GM23338 (cell line): ENCODE measurements at regions not wholly inside any gene's neighbourhood (a gene's known extent, or its start where the extent isn't known, plus 50 kb on each side); places are given as distances from the start of the nearest gene placed in this dataset.

Experiments used
- ATAC-seq: fragments of 200-7000 bp; cut with Tn5 transposase; 3 replicates; pipeline ENCODE4 v1.9.1; 2020
- DNase-seq: peaks from one replicate; pipeline ENCODE4 v3.0.0-alpha.2; 2015; ENCODE audit warnings: low spot score
- H2AFZ ChIP-seq: fragments of 200-600 bp; sonication (generic); 2 replicates; pipeline ENCODE4 v1.8.0; 2016; ENCODE audit warnings: antibody characterized with exemption, mild to moderate bottlenecking, moderate library complexity
- H3F3A ChIP-seq: fragments of 200-600 bp; sonication (generic); replicated peaks from 2 replicates; pipeline ENCODE4 v1.8.0; 2017; ENCODE audit warnings: antibody characterized with exemption, mixed run types, low read depth
- H3K27ac ChIP-seq: fragments of 200-600 bp; sonication (generic); 2 replicates; pipeline ENCODE4 v1.6.1; 2016; ENCODE audit warnings: low read depth
- H3K27me3 ChIP-seq: fragments of 200-600 bp; sonication (generic); 2 replicates; pipeline ENCODE4 v1.8.0; 2016; ENCODE audit warnings: mild to moderate bottlenecking, mixed run types, moderate library complexity; ENCODE audit not compliant: insufficient read depth
- H3K36me3 ChIP-seq: fragments of 200-600 bp; sonication (generic); 2 replicates; pipeline ENCODE4 v1.8.0; 2016; ENCODE audit warnings: mild to moderate bottlenecking; ENCODE audit not compliant: insufficient read depth
- H3K4me1 ChIP-seq: fragments of 200-600 bp; sonication (generic); 2 replicates; pipeline ENCODE4 v1.8.0; 2016; ENCODE audit warnings: mild to moderate bottlenecking, moderate library complexity; ENCODE audit not compliant: insufficient read depth
- H3K4me2 ChIP-seq: fragments of 200-600 bp; sonication (generic); 2 replicates; pipeline ENCODE4 v1.7.1; 2017; ENCODE audit warnings: mixed run types
- H3K4me3 ChIP-seq: fragments of 200-600 bp; sonication (generic); 2 replicates; pipeline ENCODE4 v1.6.1; 2016; ENCODE audit warnings: mixed run types
- H3K79me2 ChIP-seq: fragments of 200-600 bp; sonication (generic); replicated peaks from 2 replicates; pipeline ENCODE4 v1.8.0; 2017; ENCODE audit warnings: mild to moderate bottlenecking; ENCODE audit not compliant: insufficient read depth
- H3K9me2 ChIP-seq: fragments of 200-600 bp; sonication (generic); 2 replicates; pipeline ENCODE4 v1.8.0; 2017; ENCODE audit not compliant: insufficient read depth
- H4K20me1 ChIP-seq: fragments of 200-600 bp; sonication (generic); replicated peaks from 2 replicates; pipeline ENCODE4 v1.8.0; 2017; ENCODE audit warnings: mild to moderate bottlenecking; ENCODE audit not compliant: insufficient read depth
- H3K27ac Mint-ChIP-seq: 2 replicates; pipeline ENCODE4 v1.8.0; 2020; ENCODE audit warnings: inconsistent platforms, mild to moderate bottlenecking, moderate library complexity, mixed read lengths
- H3K27me3 Mint-ChIP-seq: 3 replicates; pipeline ENCODE4 v1.8.0; 2022; ENCODE audit warnings: low read depth, mild to moderate bottlenecking, moderate library complexity, mixed read lengths, inconsistent platforms; ENCODE audit not compliant: insufficient read depth, poor library complexity
- H3K36me3 Mint-ChIP-seq: 3 replicates; pipeline ENCODE4 v1.8.0; 2021; ENCODE audit warnings: low read depth, mild to moderate bottlenecking, inconsistent platforms, moderate library complexity, mixed read lengths
- H3K4me1 Mint-ChIP-seq: 3 replicates; pipeline ENCODE4 v1.8.0; 2020; ENCODE audit warnings: mild to moderate bottlenecking, inconsistent platforms, mixed read lengths
- H3K4me3 Mint-ChIP-seq: 3 replicates; pipeline ENCODE4 v1.8.0; 2021; ENCODE audit warnings: moderate library complexity, mild to moderate bottlenecking, inconsistent platforms, mixed read lengths
- H3K9me3 Mint-ChIP-seq: 3 replicates; pipeline ENCODE4 v1.8.0; 2020; ENCODE audit warnings: moderate library complexity, mild to moderate bottlenecking, inconsistent platforms, mixed read lengths
- CREB1 ChIP-seq: fragments of 250-450 bp; sonication (Bioruptor Pico); IDR thresholded peaks from 2 replicates; pipeline ENCODE4 v1.5.0; 2020; ENCODE audit warnings: low read depth, mild to moderate bottlenecking, moderate library complexity
- EZH2 ChIP-seq: fragments of 200-600 bp; sonication (generic); IDR thresholded peaks from one replicate; pipeline ENCODE4 v1.8.0; 2017; ENCODE audit warnings: antibody characterized with exemption, mild to moderate bottlenecking, low read depth; ENCODE audit not compliant: unreplicated experiment
- EZH2phosphoT487 ChIP-seq: fragments of 200-600 bp; sonication (generic); IDR thresholded peaks from one replicate; pipeline ENCODE4 v1.8.1; 2018; ENCODE audit warnings: antibody characterized with exemption; ENCODE audit not compliant: unreplicated experiment
- JUNB ChIP-seq: IDR thresholded peaks from one replicate; pipeline ENCODE4 v1.6.1; 2016; ENCODE audit warnings: antibody characterized with exemption; ENCODE audit not compliant: unreplicated experiment
- NANOG ChIP-seq: IDR thresholded peaks from 2 replicates; pipeline ENCODE4 v1.6.1; 2016; ENCODE audit warnings: antibody characterized with exemption, borderline replicate concordance
- POLR2AphosphoS5 ChIP-seq: IDR thresholded peaks from 2 replicates; pipeline ENCODE4 v1.6.1; 2016; ENCODE audit warnings: antibody characterized with exemption, low read depth
- STAT1 ChIP-seq: IDR thresholded peaks from one replicate; pipeline ENCODE4 v1.6.1; 2016; ENCODE audit warnings: antibody characterized with exemption; ENCODE audit not compliant: unreplicated experiment
- ZNF114 ChIP-seq: fragments of 250-450 bp; sonication (Bioruptor Pico); IDR thresholded peaks from 2 replicates; pipeline ENCODE4 v1.5.0; 2020; ENCODE audit warnings: mild to moderate bottlenecking, moderate library complexity
- ZNF331 ChIP-seq: fragments of 250-450 bp; sonication (Bioruptor Pico); IDR thresholded peaks from 2 replicates; pipeline ENCODE4 v1.5.0; 2020; ENCODE audit warnings: low read depth, mild to moderate bottlenecking, moderate library complexity
- TF ChIP-seq, protein P1 (sequence below): IDR thresholded peaks from one replicate; pipeline ENCODE4 v1.6.1; 2018; ENCODE audit warnings: antibody characterized with exemption; ENCODE audit not compliant: unreplicated experiment
- TF ChIP-seq, protein P2 (sequence below): IDR thresholded peaks from 2 replicates; pipeline ENCODE4 v1.6.1; 2016; ENCODE audit warnings: antibody characterized with exemption
- TF ChIP-seq, protein P3 (sequence below): fragments of 250-450 bp; sonication (Bioruptor Pico); IDR thresholded peaks from 2 replicates; pipeline ENCODE4 v1.5.0; 2020; ENCODE audit warnings: mild to moderate bottlenecking, moderate library complexity
- TF ChIP-seq, protein P4 (sequence below), 2 experiments: fragments of 200-600 bp in 1 of 2; sonication (generic) in 1 of 2; conservative IDR thresholded peaks; 2 replicates each; pipeline versions ENCODE4 v1.5.1 to v1.6.1; 2016 to 2017; ENCODE audit warnings: antibody characterized with exemption in 2 of 2, low read depth in 2 of 2, mild to moderate bottlenecking in 2 of 2, moderate library complexity in 1 of 2

DNA sequence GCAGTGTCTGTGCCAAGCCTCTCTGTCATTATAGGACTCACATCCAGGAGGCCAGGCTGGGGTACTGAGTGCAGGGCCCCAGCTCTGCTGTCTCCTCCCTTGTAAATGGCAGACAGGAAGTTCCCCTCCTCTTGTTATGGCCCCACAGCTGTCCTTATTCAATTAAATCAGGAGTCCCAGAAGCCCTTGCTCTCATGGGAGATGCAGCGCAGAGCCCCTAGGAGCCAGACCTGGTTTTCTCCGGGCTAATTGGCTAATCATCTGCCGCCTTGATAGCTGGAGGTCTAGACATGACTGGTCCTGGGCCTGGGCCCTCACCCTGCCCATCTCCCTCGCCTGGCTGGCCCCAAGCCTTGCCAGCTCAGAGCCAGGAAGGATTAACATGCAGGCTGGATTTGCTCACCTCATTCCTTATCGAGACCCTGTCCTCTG lies 172.0 kb downstream of the VEGFA start:
- no peaks in the 10 kb centered on the region for H3F3A ChIP-seq
- no peaks in the 10 kb centered on the region for H3K79me2 ChIP-seq
- no peak; the same call in 2 of the 3 replicates for ATAC-seq
- H3K9me2 ChIP-seq: no peaks in the 10 kb centered on the region
- no peak for TF ChIP-seq CREB1
- TF ChIP-seq, protein P1, sequence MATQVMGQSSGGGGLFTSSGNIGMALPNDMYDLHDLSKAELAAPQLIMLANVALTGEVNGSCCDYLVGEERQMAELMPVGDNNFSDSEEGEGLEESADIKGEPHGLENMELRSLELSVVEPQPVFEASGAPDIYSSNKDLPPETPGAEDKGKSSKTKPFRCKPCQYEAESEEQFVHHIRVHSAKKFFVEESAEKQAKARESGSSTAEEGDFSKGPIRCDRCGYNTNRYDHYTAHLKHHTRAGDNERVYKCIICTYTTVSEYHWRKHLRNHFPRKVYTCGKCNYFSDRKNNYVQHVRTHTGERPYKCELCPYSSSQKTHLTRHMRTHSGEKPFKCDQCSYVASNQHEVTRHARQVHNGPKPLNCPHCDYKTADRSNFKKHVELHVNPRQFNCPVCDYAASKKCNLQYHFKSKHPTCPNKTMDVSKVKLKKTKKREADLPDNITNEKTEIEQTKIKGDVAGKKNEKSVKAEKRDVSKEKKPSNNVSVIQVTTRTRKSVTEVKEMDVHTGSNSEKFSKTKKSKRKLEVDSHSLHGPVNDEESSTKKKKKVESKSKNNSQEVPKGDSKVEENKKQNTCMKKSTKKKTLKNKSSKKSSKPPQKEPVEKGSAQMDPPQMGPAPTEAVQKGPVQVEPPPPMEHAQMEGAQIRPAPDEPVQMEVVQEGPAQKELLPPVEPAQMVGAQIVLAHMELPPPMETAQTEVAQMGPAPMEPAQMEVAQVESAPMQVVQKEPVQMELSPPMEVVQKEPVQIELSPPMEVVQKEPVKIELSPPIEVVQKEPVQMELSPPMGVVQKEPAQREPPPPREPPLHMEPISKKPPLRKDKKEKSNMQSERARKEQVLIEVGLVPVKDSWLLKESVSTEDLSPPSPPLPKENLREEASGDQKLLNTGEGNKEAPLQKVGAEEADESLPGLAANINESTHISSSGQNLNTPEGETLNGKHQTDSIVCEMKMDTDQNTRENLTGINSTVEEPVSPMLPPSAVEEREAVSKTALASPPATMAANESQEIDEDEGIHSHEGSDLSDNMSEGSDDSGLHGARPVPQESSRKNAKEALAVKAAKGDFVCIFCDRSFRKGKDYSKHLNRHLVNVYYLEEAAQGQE: no peak
- TF ChIP-seq STAT1: no peak
- TF ChIP-seq JUNB: no peak
- TF ChIP-seq ZNF114 (CRISPR knock-in tag): no peak
- TF ChIP-seq, protein P2, sequence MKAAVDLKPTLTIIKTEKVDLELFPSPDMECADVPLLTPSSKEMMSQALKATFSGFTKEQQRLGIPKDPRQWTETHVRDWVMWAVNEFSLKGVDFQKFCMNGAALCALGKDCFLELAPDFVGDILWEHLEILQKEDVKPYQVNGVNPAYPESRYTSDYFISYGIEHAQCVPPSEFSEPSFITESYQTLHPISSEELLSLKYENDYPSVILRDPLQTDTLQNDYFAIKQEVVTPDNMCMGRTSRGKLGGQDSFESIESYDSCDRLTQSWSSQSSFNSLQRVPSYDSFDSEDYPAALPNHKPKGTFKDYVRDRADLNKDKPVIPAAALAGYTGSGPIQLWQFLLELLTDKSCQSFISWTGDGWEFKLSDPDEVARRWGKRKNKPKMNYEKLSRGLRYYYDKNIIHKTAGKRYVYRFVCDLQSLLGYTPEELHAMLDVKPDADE: no peak
- TF ChIP-seq ZNF331 (CRISPR knock-in tag): no peak
- TF ChIP-seq POLR2AphosphoS5: no peak
- no peak for TF ChIP-seq NANOG
- no peak for TF ChIP-seq EZH2
- TF ChIP-seq, protein P3, sequence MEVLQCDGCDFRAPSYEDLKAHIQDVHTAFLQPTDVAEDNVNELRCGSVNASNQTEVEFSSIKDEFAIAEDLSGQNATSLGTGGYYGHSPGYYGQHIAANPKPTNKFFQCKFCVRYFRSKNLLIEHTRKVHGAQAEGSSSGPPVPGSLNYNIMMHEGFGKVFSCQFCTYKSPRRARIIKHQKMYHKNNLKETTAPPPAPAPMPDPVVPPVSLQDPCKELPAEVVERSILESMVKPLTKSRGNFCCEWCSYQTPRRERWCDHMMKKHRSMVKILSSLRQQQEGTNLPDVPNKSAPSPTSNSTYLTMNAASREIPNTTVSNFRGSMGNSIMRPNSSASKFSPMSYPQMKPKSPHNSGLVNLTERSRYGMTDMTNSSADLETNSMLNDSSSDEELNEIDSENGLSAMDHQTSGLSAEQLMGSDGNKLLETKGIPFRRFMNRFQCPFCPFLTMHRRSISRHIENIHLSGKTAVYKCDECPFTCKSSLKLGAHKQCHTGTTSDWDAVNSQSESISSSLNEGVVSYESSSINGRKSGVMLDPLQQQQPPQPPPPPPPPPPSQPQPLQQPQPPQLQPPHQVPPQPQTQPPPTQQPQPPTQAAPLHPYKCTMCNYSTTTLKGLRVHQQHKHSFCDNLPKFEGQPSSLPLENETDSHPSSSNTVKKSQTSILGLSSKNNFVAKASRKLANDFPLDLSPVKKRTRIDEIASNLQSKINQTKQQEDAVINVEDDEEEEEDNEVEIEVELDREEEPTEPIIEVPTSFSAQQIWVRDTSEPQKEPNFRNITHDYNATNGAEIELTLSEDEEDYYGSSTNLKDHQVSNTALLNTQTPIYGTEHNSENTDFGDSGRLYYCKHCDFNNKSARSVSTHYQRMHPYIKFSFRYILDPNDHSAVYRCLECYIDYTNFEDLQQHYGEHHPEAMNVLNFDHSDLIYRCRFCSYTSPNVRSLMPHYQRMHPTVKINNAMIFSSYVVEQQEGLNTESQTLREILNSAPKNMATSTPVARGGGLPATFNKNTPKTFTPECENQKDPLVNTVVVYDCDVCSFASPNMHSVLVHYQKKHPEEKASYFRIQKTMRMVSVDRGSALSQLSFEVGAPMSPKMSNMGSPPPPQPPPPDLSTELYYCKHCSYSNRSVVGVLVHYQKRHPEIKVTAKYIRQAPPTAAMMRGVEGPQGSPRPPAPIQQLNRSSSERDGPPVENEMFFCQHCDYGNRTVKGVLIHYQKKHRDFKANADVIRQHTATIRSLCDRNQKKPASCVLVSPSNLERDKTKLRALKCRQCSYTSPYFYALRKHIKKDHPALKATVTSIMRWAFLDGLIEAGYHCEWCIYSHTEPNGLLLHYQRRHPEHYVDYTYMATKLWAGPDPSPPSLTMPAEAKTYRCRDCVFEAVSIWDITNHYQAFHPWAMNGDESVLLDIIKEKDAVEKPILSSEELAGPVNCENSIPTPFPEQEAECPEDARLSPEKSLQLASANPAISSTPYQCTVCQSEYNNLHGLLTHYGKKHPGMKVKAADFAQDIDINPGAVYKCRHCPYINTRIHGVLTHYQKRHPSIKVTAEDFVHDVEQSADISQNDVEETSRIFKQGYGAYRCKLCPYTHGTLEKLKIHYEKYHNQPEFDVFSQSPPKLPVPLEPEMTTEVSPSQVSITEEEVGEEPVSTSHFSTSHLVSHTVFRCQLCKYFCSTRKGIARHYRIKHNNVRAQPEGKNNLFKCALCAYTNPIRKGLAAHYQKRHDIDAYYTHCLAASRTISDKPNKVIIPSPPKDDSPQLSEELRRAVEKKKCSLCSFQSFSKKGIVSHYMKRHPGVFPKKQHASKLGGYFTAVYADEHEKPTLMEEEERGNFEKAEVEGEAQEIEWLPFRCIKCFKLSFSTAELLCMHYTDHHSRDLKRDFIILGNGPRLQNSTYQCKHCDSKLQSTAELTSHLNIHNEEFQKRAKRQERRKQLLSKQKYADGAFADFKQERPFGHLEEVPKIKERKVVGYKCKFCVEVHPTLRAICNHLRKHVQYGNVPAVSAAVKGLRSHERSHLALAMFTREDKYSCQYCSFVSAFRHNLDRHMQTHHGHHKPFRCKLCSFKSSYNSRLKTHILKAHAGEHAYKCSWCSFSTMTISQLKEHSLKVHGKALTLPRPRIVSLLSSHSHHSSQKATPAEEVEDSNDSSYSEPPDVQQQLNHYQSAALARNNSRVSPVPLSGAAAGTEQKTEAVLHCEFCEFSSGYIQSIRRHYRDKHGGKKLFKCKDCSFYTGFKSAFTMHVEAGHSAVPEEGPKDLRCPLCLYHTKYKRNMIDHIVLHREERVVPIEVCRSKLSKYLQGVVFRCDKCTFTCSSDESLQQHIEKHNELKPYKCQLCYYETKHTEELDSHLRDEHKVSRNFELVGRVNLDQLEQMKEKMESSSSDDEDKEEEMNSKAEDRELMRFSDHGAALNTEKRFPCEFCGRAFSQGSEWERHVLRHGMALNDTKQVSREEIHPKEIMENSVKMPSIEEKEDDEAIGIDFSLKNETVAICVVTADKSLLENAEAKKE (CRISPR knock-in tag): no peak
- no peak for TF ChIP-seq EZH2phosphoT487
- TF ChIP-seq, protein P4, sequence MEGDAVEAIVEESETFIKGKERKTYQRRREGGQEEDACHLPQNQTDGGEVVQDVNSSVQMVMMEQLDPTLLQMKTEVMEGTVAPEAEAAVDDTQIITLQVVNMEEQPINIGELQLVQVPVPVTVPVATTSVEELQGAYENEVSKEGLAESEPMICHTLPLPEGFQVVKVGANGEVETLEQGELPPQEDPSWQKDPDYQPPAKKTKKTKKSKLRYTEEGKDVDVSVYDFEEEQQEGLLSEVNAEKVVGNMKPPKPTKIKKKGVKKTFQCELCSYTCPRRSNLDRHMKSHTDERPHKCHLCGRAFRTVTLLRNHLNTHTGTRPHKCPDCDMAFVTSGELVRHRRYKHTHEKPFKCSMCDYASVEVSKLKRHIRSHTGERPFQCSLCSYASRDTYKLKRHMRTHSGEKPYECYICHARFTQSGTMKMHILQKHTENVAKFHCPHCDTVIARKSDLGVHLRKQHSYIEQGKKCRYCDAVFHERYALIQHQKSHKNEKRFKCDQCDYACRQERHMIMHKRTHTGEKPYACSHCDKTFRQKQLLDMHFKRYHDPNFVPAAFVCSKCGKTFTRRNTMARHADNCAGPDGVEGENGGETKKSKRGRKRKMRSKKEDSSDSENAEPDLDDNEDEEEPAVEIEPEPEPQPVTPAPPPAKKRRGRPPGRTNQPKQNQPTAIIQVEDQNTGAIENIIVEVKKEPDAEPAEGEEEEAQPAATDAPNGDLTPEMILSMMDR (conservative IDR thresholded peaks at IDR 0.05; ENCODE audit: low read depth in 2 of 2): no peak
- no peak overlapping the region for H3K27ac ChIP-seq
- H2AFZ ChIP-seq: 0 out of 2 replicates have a peak overlapping the region, but pooled peaks have one; percentile 38
- peaks cover 11% of the 10 kb centered on the region; the same call in 2 of the 3 replicates for H3K9me3 Mint-ChIP-seq
- H3K4me3 Mint-ChIP-seq: no peak overlapping the region
- H3K27me3 Mint-ChIP-seq: peaks cover 11% of the 10 kb centered on the region
- DNase-seq: no peak
- H3K36me3 Mint-ChIP-seq: no peaks in the 10 kb centered on the region; the same call in 2 of the 3 replicates
- H3K27ac Mint-ChIP-seq: no peak overlapping the region
- no peaks in the 10 kb centered on the region for H3K27me3 ChIP-seq
- H3K4me2 ChIP-seq: no peak overlapping the region
- H3K36me3 ChIP-seq: no peaks in the 10 kb centered on the region
- no peak overlapping the region for H3K4me3 ChIP-seq
- H3K4me1 Mint-ChIP-seq: peaks cover 8% of the 10 kb centered on the region
- H3K4me1 ChIP-seq: peaks cover 7% of the 10 kb centered on the region; the same call in 1 of the 2 replicates
- H4K20me1 ChIP-seq: no peaks in the 10 kb centered on the region
